Activated T-cell treated with anti-CD3 and anti-CD28 coated beads for 1 hour (primary cell): ENCODE measurements at regions not wholly inside any gene's neighbourhood (a gene's known extent, or its start where the extent isn't known, plus 50 kb on each side); places are given as distances from the start of the nearest gene placed in this dataset.
A peak's percentile ranks its signal among the peaks of the same experiment; 100 is the strongest.
"Not testable (repeated sequence)": the region's sequence is repeated elsewhere in the genome, so short reads cannot be mapped to it uniquely, and the experiment has no call there.

Source experiments
- DNase-seq: peaks from one replicate; pipeline ENCODE4 v3.0.0-alpha.2; 2020; ENCODE audit warnings: low read depth

- DNase-seq, result no peak
These were observed 173.1 kb upstream of the MMS22L start for GRCh38 chr6:97456070-97456469.

GRCh38 chr6:97459535-97459934, 176.5 kb upstream of the MMS22L start:
- no peak for DNase-seq

- DNase-seq, result no peak
These were observed 177.0 kb upstream of the MMS22L start for GRCh38 chr6:97459986-97460385.

GRCh38 chr6:97460394-97461080, 177.5 kb upstream of the MMS22L start:
- no peak for DNase-seq

GRCh38 chr6:97461218-97461617, 178.2 kb upstream of the MMS22L start:
- DNase-seq, result no peak

GRCh38 chr6:97462031-97462430, 179.0 kb upstream of the MMS22L start:
- no peak for DNase-seq

- DNase-seq, result no peak
These were observed 180.1 kb upstream of the MMS22L start for GRCh38 chr6:97462938-97463598.

- DNase-seq, result no peak
These were observed 183.0 kb upstream of the MMS22L start for GRCh38 chr6:97465877-97466561.

GRCh38 chr6:97468981-97469380, 186.0 kb upstream of the MMS22L start:
- DNase-seq, result no peak

- DNase-seq, result no peak
These were observed 186.4 kb upstream of the MMS22L start for GRCh38 chr6:97469451-97469850.

- no peak for DNase-seq
These were observed 187.3 kb upstream of the MMS22L start for GRCh38 chr6:97470322-97470721.

GRCh38 chr6:97473979-97474378, 191.0 kb upstream of the MMS22L start:
- no peak for DNase-seq

GRCh38 chr6:97497713-97498331, 214.8 kb upstream of the MMS22L start:
- peak; percentile 33 for DNase-seq

GRCh38 chr6:97501853-97502252, 218.8 kb upstream of the MMS22L start:
- no peak for DNase-seq

- DNase-seq, result no peak
These were observed 225.6 kb upstream of the MMS22L start for GRCh38 chr6:97508646-97509045.

GRCh38 chr6:97513260-97513659, 230.2 kb upstream of the MMS22L start:
- DNase-seq, result not testable (repeated sequence)

- no peak for DNase-seq
These were observed 241.8 kb upstream of the MMS22L start for GRCh38 chr6:97524811-97525210.

GRCh38 chr6:97535800-97536199, 252.8 kb upstream of the MMS22L start:
- DNase-seq, result no peak

GRCh38 chr6:97548354-97548753, 265.3 kb upstream of the MMS22L start:
- DNase-seq, result no peak

GRCh38 chr6:97557355-97557754, 274.3 kb upstream of the MMS22L start:
- DNase-seq, result no peak

GRCh38 chr6:97563529-97563928, 280.5 kb upstream of the MMS22L start:
- DNase-seq, result no peak

- DNase-seq, result no peak
These were observed 289.9 kb upstream of the MMS22L start for GRCh38 chr6:97572943-97573342.

- no peak for DNase-seq
These were observed 303.3 kb upstream of the MMS22L start for GRCh38 chr6:97586344-97586743.
